ENCODE measurements at regions not wholly inside any gene's neighbourhood (a gene's known extent, or its start where the extent isn't known, plus 50 kb on each side); places are given as distances from the start of the nearest gene placed in this dataset.

GRCh38 chr21:31804008-31804394 is 68.8 kb upstream of the HUNK start:
- Histone ChIP-seq H3K27ac (ENCODE audit: control insufficient read depth, insufficient read depth, low read length) (no peak overlapping the region), H4K20me1 (ENCODE audit: control insufficient read depth, extremely low read depth, insufficient read depth, low read length) (no peaks in the 10 kb centered on the region), H3K4me2 (ENCODE audit: control insufficient read depth, extremely low read depth, insufficient read depth, low read depth, low read length) (peak overlapping the region; percentile 51), H3K9me1 (ENCODE audit: control insufficient read depth, extremely low read depth, insufficient read depth, low read length) (no peaks in the 10 kb centered on the region), H3K27me3 (ENCODE audit: control insufficient read depth, extremely low read depth, insufficient read depth, low read length) (no peaks in the 10 kb centered on the region), H3K9ac (ENCODE audit: control insufficient read depth, extremely low read depth, insufficient read depth, low read length) (no peak overlapping the region), H3K9me3 (ENCODE audit: control insufficient read depth, low read depth, low read length) (no peaks in the 10 kb centered on the region), H3K4me1 (ENCODE audit: control insufficient read depth, extremely low read depth, insufficient read depth, low read length) (peaks cover 28% of the 10 kb centered on the region), H2AFZ (ENCODE audit: control insufficient read depth, low read length) (no peak overlapping the region), H3K36me3 (ENCODE audit: control insufficient read depth in 2 of 2, extremely low read depth in 1 of 2, insufficient read depth in 2 of 2, low read length in 2 of 2) (no peaks in the 10 kb centered on the region), H3K4me3 (ENCODE audit: control insufficient read depth in 2 of 3, extremely low read depth in 1 of 3, insufficient read depth in 2 of 3, low read depth in 1 of 3, low read length in 3 of 3) (no peak overlapping the region), H3K79me2 (ENCODE audit: control insufficient read depth, insufficient read depth, low read length) (no peaks in the 10 kb centered on the region)
- DNase-seq (ENCODE audit: low read depth, low spot score) = no peak
- TF ChIP-seq CTCF (optimal IDR thresholded peaks at IDR 0.05 in 1 of 3, IDR thresholded peaks at IDR 0.05 in 1 of 3, conservative IDR thresholded peaks at IDR 0.05 in 1 of 3; ENCODE audit: extremely low read depth in 1 of 3, insufficient read depth in 2 of 3, low read length in 3 of 3) = no peak
- no peak for TF ChIP-seq EZH2 (IDR thresholded peaks at IDR 0.05; ENCODE audit: low read length)
- FAIRE-seq = no peak
- dilution Hi-C loops (cut with MboI; ENCODE audit: extremely low pct_ligation_motif_present, low sequenced_read_pairs) = no loop called here

- Histone ChIP-seq H3K9me3 (ENCODE audit: control insufficient read depth, low read depth, low read length) (no peaks in the 10 kb centered on the region), H3K9me1 (ENCODE audit: control insufficient read depth, extremely low read depth, insufficient read depth, low read length) (no peaks in the 10 kb centered on the region), H3K4me1 (ENCODE audit: control insufficient read depth, extremely low read depth, insufficient read depth, low read length) (peaks cover 32% of the 10 kb centered on the region), H3K79me2 (ENCODE audit: control insufficient read depth, insufficient read depth, low read length) (no peaks in the 10 kb centered on the region), H3K4me2 (ENCODE audit: control insufficient read depth, extremely low read depth, insufficient read depth, low read depth, low read length) (peak overlapping the region; percentile 51), H3K27ac (ENCODE audit: control insufficient read depth, insufficient read depth, low read length) (no peak overlapping the region), H2AFZ (ENCODE audit: control insufficient read depth, low read length) (peak overlapping the region; percentile 6), H3K9ac (ENCODE audit: control insufficient read depth, extremely low read depth, insufficient read depth, low read length) (no peak overlapping the region), H3K36me3 (ENCODE audit: control insufficient read depth in 2 of 2, extremely low read depth in 1 of 2, insufficient read depth in 2 of 2, low read length in 2 of 2) (no peaks in the 10 kb centered on the region), H3K4me3 (ENCODE audit: control insufficient read depth in 2 of 3, extremely low read depth in 1 of 3, insufficient read depth in 2 of 3, low read depth in 1 of 3, low read length in 3 of 3) (no peak overlapping the region), H3K27me3 (ENCODE audit: control insufficient read depth, extremely low read depth, insufficient read depth, low read length) (no peaks in the 10 kb centered on the region), H4K20me1 (ENCODE audit: control insufficient read depth, extremely low read depth, insufficient read depth, low read length) (no peaks in the 10 kb centered on the region)
- no peak for DNase-seq (ENCODE audit: low read depth, low spot score)
- FAIRE-seq = no peak
- no peak for TF ChIP-seq EZH2 (IDR thresholded peaks at IDR 0.05; ENCODE audit: low read length)
- no peak for TF ChIP-seq CTCF (optimal IDR thresholded peaks at IDR 0.05 in 1 of 3, IDR thresholded peaks at IDR 0.05 in 1 of 3, conservative IDR thresholded peaks at IDR 0.05 in 1 of 3; ENCODE audit: extremely low read depth in 1 of 3, insufficient read depth in 2 of 3, low read length in 3 of 3)
- dilution Hi-C loops (cut with MboI; ENCODE audit: extremely low pct_ligation_motif_present, low sequenced_read_pairs) = no loop called here
Observed at GRCh38 chr21:31803039-31804007, 69.5 kb upstream of the HUNK start.

Data from keratinocyte (primary cell).